HL-60 (cell line): ENCODE measurements at regions not wholly inside any gene's neighbourhood (a gene's known extent, or its start where the extent isn't known, plus 50 kb on each side); places are given as distances from the start of the nearest gene placed in this dataset.

Experiments used
- DNase-seq, 2 experiments: peaks; one replicate each; pipeline ENCODE4 v3.0.0-alpha.2; 2010 to 2020; ENCODE audit warnings: low read depth in 1 of 2, low spot score in 1 of 2
- H3K27ac ChIP-seq: fragments of 250-450 bp; sonication (Bioruptor Pico); replicated peaks from 2 replicates; pipeline ENCODE4 v1.5.1; 2020; ENCODE audit warnings: mild to moderate bottlenecking, moderate library complexity
- H3K27me3 ChIP-seq: fragments of 250-450 bp; sonication (Bioruptor Pico); 2 replicates; pipeline ENCODE4 v1.5.1; 2021; ENCODE audit warnings: mild to moderate bottlenecking, moderate library complexity; ENCODE audit not compliant: insufficient read depth, poor library complexity, severe bottlenecking
- H3K4me3 ChIP-seq: replicated peaks from 2 replicates; pipeline ENCODE4 v1.5.1; 2011; ENCODE audit warnings: mild to moderate bottlenecking, control low read depth, low read length; ENCODE audit not compliant: insufficient read depth
- CTCF ChIP-seq: IDR thresholded peaks from one replicate; pipeline ENCODE4 v1.5.1; 2011; ENCODE audit warnings: low read length, control low read depth, inconsistent platforms; ENCODE audit not compliant: insufficient read depth
- GABPA ChIP-seq: IDR thresholded peaks from 2 replicates; pipeline ENCODE4 v1.6.1; 2012; ENCODE audit warnings: low read depth
- POLR2AphosphoS5 ChIP-seq: IDR thresholded peaks from 2 replicates; pipeline ENCODE4 v1.6.1; 2012; ENCODE audit warnings: low read depth
- REST ChIP-seq: IDR thresholded peaks from 2 replicates; pipeline ENCODE4 v1.6.1; 2012; ENCODE audit warnings: low read depth; ENCODE audit not compliant: insufficient replicate concordance
- SPI1 ChIP-seq: IDR thresholded peaks from 2 replicates; pipeline ENCODE4 v1.6.1; 2012; ENCODE audit warnings: low read depth, mild to moderate bottlenecking, borderline replicate concordance

GRCh38 chr22:27452922-27453321 lies 348.6 kb downstream of the MN1 start:
- H3K27me3 ChIP-seq = no peaks in the 10 kb centered on the region
- TF ChIP-seq SPI1 = no peak
- TF ChIP-seq POLR2AphosphoS5 = no peak
- TF ChIP-seq REST = no peak
- no peak for TF ChIP-seq CTCF
- TF ChIP-seq GABPA = no peak

GRCh38 chr22:27453725-27454124 lies 347.8 kb downstream of the MN1 start:
- no peak overlapping the region for H3K27ac ChIP-seq
- no peak overlapping the region for H3K4me3 ChIP-seq
- H3K27me3 ChIP-seq = no peaks in the 10 kb centered on the region
- TF ChIP-seq SPI1 (no peak), GABPA (no peak)
- DNase-seq = no peak

More at GRCh38 chr22:27452922-27453321, 348.6 kb downstream of the MN1 start:
- Histone ChIP-seq H3K4me3 (no peak overlapping the region), H3K27ac (no peak overlapping the region)
- DNase-seq = no peak

- H3K27ac ChIP-seq = no peak overlapping the region
- H3K4me3 ChIP-seq = no peak overlapping the region
- no peaks in the 10 kb centered on the region for H3K27me3 ChIP-seq
- DNase-seq = no peak
- TF ChIP-seq REST = peak; percentile 88
- no peak for TF ChIP-seq CTCF
These were observed 346.6 kb downstream of the MN1 start for GRCh38 chr22:27454807-27455450.

GRCh38 chr22:27455526-27455925 lies 346.0 kb downstream of the MN1 start:
- no peak for DNase-seq
- no peak for TF ChIP-seq CTCF
- no peak for TF ChIP-seq POLR2AphosphoS5
- TF ChIP-seq SPI1 = no peak
- TF ChIP-seq REST = no peak
- no peak for TF ChIP-seq GABPA
- Histone ChIP-seq H3K27ac (no peak overlapping the region), H3K27me3 (no peaks in the 10 kb centered on the region), H3K4me3 (no peak overlapping the region)
